Prostate gland (tissue), 2 donors: ENCODE measurements at regions not wholly inside any gene's neighbourhood (a gene's known extent, or its start where the extent isn't known, plus 50 kb on each side); places are given as distances from the start of the nearest gene placed in this dataset.

ENCODE experiments used
- DNase-seq: peaks from one replicate; pipeline ENCODE4 v3.0.0-alpha.2; 2019; ENCODE audit warnings: low spot score
- H3K27ac ChIP-seq, 2 donors: fragments of 200-600 bp; sonication (generic); 2 replicates each; pipeline ENCODE4 v1.5.1; 2017 to 2019
- H3K27me3 ChIP-seq: fragments of 200-600 bp; sonication (generic); replicated peaks from 2 replicates; pipeline ENCODE4 v1.5.1; 2019; ENCODE audit not compliant: insufficient read depth
- H3K36me3 ChIP-seq, 2 donors: fragments of 200-600 bp; sonication (generic); 1 replicate in 1 of 2; 2 replicates in 1 of 2; pipeline versions ENCODE4 v1.5.1 to v1.8.1; 2017 to 2019
- H3K4me1 ChIP-seq: fragments of 200-600 bp; sonication (generic); replicated peaks from 2 replicates; pipeline ENCODE4 v1.5.1; 2019
- H3K4me3 ChIP-seq, 2 donors: fragments of 200-600 bp; sonication (generic); 2 replicates each; pipeline ENCODE4 v1.5.1; 2017 to 2019
- H3K9me3 ChIP-seq: fragments of 200-600 bp; sonication (generic); 2 replicates; pipeline ENCODE4 v1.5.1; 2017
- CTCF ChIP-seq, 4 experiments: fragments of 200-600 bp in 2 of 4; fragments of 450-650 bp in 2 of 4; sonication (generic) in 2 of 4; IDR thresholded peaks; 1 replicate in 3 of 4; 2 replicates in 1 of 4; pipeline ENCODE4 v1.5.1; 2016 to 2019; ENCODE audit warnings: antibody characterized with exemption in 4 of 4, mild to moderate bottlenecking in 2 of 4, moderate library complexity in 2 of 4
- POLR2A ChIP-seq: fragments of 450-650 bp; IDR thresholded peaks from one replicate; pipeline ENCODE4 v1.6.1; 2016; ENCODE audit warnings: antibody characterized with exemption, mild to moderate bottlenecking
- POLR2AphosphoS5 ChIP-seq: sonication (generic); formaldehyde crosslinking; IDR thresholded peaks from one replicate; pipeline ENCODE4 v1.6.1; 2017; ENCODE audit warnings: antibody characterized with exemption
- WGBS: methylation state at CpG from one replicate; pipeline ENCODE4 v1.1.5; 2018; 5-methylcytosine and 5-hydroxymethylcytosine counted together
- intact Hi-C: fragments of 100-400 bp; cut with DNase I; formaldehyde crosslinking; loops from one replicate; pipeline ENCODE4 v1.14.2; 2022

GRCh38 chr6:82767447-82767846 is 298.2 kb downstream of the UBE3D start:
- no peak overlapping the region for H3K4me3 ChIP-seq
- intact Hi-C loops: no loop called here
- H3K4me1 ChIP-seq: no peaks in the 10 kb centered on the region
- H3K27me3 ChIP-seq: no peaks in the 10 kb centered on the region
- no peak overlapping the region for H3K27ac ChIP-seq
- no peak for DNase-seq
- 72% methylated on average over 4 of the region's 4 CpGs for WGBS
- TF ChIP-seq POLR2A (no peak), CTCF (IDR thresholded peaks at IDR 0.05) (no peak), POLR2AphosphoS5 (no peak)
- H3K36me3 ChIP-seq: no peaks in the 10 kb centered on the region
- H3K9me3 ChIP-seq: no peaks in the 10 kb centered on the region

DNA sequence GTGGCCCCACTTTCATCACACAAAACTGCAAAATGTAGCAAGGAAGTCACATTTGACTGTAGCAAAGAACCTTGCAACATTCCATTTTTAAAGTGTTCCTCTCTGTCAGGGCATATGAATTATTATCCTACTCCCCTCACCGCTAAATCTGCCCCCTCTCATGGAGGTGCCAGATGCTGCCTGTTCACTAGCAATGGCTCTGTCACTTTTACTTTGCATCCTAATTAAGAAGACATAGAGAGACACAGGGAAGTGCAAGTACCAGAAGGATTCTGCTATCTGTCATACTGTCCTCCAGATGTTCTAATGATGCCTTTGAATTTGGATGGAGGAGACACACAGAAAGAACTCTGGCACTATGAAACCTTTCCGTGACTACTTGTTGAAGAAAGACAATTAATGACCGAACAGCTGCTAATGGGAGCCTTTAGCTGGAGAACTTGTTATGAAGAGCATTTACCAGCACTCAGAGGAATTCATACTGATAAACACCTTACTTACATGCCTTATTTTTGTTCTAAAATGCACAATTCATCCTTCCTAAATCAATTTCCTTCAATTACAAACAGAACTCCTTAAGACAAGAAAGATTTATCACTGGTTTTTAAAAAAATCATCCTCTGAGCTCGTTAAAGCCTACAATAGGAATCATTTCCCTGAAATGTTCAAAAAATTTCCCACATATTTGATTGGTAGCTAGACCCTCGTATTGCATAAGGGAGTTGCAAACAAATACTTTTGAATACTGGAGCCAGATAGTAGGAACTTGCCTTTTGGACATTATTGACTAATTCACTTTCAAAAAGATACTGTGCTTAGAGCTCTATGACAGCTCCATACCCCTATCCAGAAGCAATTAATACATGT is 292.6 kb downstream of the UBE3D start:
- DNase-seq: no peak
- 56% methylated on average over 5 of the region's 5 CpGs for WGBS
- intact Hi-C loops: no loop called here
- no peak overlapping the region for H3K27ac ChIP-seq
- no peaks in the 10 kb centered on the region for H3K9me3 ChIP-seq
- no peaks in the 10 kb centered on the region for H3K36me3 ChIP-seq
- H3K4me3 ChIP-seq: no peak overlapping the region
- no peaks in the 10 kb centered on the region for H3K4me1 ChIP-seq
- TF ChIP-seq CTCF (IDR thresholded peaks at IDR 0.05) (no peak), POLR2AphosphoS5 (no peak), POLR2A (no peak)
- H3K27me3 ChIP-seq: no peaks in the 10 kb centered on the region

DNA sequence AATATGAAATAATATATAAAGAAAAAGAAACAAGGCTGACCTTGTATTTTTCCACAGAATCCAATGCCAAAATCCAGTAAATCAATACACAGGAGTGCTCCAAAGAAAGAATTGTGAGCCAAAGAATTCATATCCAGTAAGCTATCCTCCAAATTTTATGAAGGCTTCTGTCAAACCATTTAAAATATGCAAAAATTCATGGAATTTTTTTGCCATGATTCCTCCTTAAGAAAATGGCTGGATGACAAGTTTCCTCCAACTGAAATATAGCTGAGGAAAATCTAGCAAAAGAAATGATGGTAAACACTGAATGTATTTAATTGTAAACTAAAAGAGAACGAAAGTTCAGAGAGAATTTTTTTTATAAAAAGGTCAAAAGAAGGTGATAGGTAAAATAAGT is 290.3 kb downstream of the UBE3D start:
- intact Hi-C loops: no loop called here
- H3K4me1 ChIP-seq: no peaks in the 10 kb centered on the region
- WGBS: 53% methylated on average over 1 of the region's 1 CpG

GRCh38 chr6:82775981-82776380 is 289.7 kb downstream of the UBE3D start:
- no peak for DNase-seq
- intact Hi-C loops: no loop called here
- TF ChIP-seq CTCF (IDR thresholded peaks at IDR 0.05): no peak
- TF ChIP-seq POLR2A: no peak
- TF ChIP-seq POLR2AphosphoS5: no peak
- Histone ChIP-seq H3K4me3 (no peak overlapping the region), H3K27ac (no peak overlapping the region), H3K9me3 (no peaks in the 10 kb centered on the region), H3K27me3 (no peaks in the 10 kb centered on the region), H3K4me1 (no peaks in the 10 kb centered on the region), H3K36me3 (no peaks in the 10 kb centered on the region)
- 59% methylated on average over 1 of the region's 1 CpG for WGBS

More for the DNA sequence above, 290.3 kb downstream of the UBE3D start:
- TF ChIP-seq CTCF (IDR thresholded peaks at IDR 0.05) (no peak), POLR2AphosphoS5 (no peak), POLR2A (no peak)
- Histone ChIP-seq H3K27ac (no peak overlapping the region), H3K4me3 (no peak overlapping the region), H3K9me3 (no peaks in the 10 kb centered on the region), H3K27me3 (no peaks in the 10 kb centered on the region), H3K36me3 (no peaks in the 10 kb centered on the region)
- no peak for DNase-seq

GRCh38 chr6:82779041-82779440 is 286.6 kb downstream of the UBE3D start:
- no peak for DNase-seq
- H3K4me1 ChIP-seq: no peaks in the 10 kb centered on the region
- H3K9me3 ChIP-seq: no peaks in the 10 kb centered on the region
- no peaks in the 10 kb centered on the region for H3K27me3 ChIP-seq
- 74% methylated on average over 3 of the region's 3 CpGs for WGBS
- H3K27ac ChIP-seq: no peak overlapping the region
- intact Hi-C loops: no loop called here
- no peak overlapping the region for H3K4me3 ChIP-seq
- TF ChIP-seq POLR2AphosphoS5 (no peak), CTCF (IDR thresholded peaks at IDR 0.05) (no peak), POLR2A (no peak)
- no peaks in the 10 kb centered on the region for H3K36me3 ChIP-seq
